GM18907 (cell line): ENCODE measurements at regions not wholly inside any gene's neighbourhood (a gene's known extent, or its start where the extent isn't known, plus 50 kb on each side); places are given as distances from the start of the nearest gene placed in this dataset.
"Not testable (repeated sequence)": the region's sequence is repeated elsewhere in the genome, so short reads cannot be mapped to it uniquely, and the experiment has no call there.

Experiments used
- ATAC-seq: cut with Tn5 transposase; IDR thresholded peaks from one replicate; pipeline ENCODE4 v1.9.1; 2021; ENCODE audit warnings: mild to moderate bottlenecking, moderate library complexity; ENCODE audit not compliant: unreplicated experiment

DNA sequence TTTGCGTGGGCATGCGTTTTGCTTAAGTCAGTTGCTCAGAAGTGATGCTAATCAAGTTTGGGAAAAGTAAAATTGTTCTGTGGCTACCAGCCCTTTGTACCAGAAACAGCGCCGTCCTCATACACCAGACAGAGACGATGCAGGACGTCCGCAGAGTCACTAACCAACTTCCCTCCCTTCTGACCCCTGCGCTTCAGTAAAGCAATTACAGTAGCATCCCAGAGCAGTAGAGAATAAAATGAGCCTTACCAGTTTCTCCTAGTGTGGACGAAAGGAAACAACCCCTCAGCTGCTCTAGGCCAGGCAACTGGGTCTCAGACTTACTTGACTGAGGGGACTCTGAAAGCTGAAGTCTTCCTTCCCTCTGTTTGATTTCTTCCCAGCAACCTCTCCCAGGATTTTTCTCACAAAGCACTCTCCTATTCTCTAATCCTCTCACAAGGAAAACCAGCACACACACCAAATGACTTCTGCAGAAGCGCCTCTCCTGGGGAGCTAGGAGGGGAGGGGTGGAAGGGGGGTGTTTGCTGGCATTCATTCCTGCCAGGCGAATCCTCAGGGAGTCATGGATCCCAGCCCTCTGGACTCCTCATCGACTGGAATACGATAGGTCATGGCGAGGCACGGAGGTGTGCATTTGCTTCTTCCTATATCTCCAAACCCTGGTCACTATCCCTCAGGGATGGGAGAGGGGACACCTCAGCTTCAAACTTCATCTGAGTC lies 56.0 kb upstream of the MID1 start:
- ATAC-seq = no peak

DNA sequence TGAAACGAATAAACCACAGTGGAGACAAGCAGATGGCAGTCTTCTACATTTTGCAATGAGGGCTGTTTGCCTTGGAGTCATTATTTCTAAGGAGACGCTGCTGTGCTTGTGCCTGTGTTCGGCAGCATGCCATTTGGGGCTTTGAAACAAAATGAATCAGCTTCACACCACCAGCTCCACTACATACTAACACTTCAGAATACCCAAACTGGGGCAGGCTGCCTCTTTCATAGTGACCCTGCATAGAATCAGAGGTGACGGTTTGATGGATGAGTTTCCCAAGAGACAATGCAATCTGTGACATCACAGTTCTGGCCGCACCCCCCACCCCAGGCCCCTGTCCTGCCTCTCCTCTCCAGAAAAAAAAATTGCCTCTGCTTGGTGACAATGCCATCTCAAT lies 57.1 kb upstream of the MID1 start:
- ATAC-seq = no peak

GRCh38 chrX:10679387-10679786 lies 59.0 kb upstream of the MID1 start:
- ATAC-seq = no peak

DNA sequence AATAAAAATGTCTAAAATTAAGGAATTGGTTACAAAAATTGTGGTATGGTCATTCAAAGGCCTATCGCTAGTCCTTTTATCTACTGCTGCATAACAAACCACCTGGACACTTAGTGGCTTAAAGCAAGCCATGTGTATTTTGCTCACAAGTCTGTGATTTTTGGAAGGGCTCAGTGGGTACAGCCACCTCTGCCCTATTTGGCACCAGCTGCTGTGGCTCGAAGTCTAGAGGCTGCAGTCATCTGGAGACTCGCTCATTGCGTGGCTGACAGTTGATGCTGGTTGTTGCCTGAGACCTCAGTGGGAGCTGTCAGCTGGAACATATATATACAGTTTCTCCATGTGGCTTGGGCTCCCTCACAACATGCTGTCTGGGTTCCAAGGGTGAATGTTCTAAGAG lies 60.8 kb upstream of the MID1 start:
- no peak for ATAC-seq

DNA sequence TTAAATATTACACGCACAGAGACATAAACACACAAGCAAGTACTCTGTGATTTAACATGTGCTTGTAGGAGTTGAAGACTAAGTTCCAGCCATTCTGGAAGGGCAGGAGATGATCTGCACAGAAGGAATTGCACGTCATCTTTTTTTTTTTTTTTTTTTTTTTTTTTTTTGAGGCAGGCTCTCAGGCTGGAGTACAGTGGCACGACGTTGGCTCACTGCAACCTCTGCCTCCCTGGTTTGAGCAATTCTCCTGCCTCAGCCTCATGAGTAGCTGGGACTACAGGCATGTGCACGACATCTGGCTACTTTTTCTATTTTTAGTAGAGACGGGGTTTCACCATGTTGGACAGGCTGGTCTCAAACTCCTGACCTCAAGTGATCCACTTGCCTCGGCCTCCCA lies 63.2 kb upstream of the MID1 start:
- not testable (repeated sequence) for ATAC-seq

GRCh38 chrX:10685923-10686595 lies 65.7 kb upstream of the MID1 start:
- ATAC-seq = no peak

- not testable (repeated sequence) for ATAC-seq
Observed at GRCh38 chrX:10691751-10692150, 71.4 kb upstream of the MID1 start.

GRCh38 chrX:10697616-10698317 lies 77.4 kb upstream of the MID1 start:
- no peak for ATAC-seq

- ATAC-seq = no peak
Observed at GRCh38 chrX:10698318-10698640, 77.9 kb upstream of the MID1 start.

GRCh38 chrX:10702031-10702430 lies 81.6 kb upstream of the MID1 start:
- no peak for ATAC-seq

- not testable (repeated sequence) for ATAC-seq
Observed at GRCh38 chrX:10706342-10706741, 86.0 kb upstream of the MID1 start.

DNA sequence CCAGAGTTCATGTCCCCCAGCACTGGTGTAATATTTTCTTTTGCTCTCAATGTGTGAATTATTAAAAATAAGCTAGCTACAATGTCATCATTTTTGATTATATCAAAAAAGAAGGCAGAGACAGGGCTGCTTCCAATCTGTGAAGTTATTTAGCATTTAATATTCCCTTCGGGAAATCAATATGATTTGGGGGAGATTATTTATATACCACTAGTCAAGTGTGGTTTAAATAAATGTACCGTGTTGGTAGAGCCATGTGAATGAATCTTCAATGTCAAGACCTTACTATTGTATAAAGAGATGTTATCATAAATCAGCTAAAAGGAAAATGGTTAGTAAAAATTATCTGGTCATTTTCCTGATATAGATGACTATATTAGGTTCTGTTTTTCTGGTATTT lies 87.4 kb upstream of the MID1 start:
- no peak for ATAC-seq

DNA sequence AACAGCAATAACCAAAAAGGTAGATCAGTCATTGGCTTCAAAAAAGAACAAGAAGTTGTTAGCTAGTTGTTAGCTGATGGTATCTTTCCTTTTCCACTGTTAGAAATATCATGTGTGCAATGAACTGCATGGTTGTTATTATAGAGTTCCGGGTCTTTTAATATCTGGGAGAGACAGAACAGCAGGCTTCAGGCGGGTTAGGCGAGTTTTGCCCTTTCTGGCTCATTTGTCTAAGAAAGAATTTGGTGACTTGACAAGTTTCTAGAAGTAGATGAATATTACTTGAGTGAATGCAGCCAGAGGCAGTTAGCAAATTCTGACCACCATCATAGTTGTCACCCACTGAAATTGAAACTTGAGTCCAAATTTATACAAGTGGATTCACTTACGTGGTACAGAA lies 88.9 kb upstream of the MID1 start:
- no peak for ATAC-seq

GRCh38 chrX:10714531-10714930 lies 94.1 kb upstream of the MID1 start:
- no peak for ATAC-seq

DNA sequence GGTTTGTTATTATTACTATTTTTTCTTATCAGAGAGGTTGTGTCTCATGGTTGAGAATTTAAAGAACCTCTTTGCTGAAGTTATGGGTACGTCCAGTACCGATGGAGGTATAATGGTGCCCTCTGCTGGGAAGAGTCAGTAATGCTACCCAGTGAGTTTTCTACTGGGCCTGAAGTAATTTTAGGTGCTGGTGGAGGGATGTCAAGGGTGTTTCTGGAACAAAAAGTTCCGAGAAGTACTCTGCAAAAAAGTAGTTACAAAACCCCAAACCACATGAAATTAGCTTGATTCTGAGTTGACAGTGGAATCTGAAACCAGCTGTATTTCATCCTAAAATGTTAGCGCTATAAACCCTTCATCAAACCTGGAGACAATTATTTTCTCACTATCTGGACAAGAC lies 102.5 kb upstream of the MID1 start:
- ATAC-seq = peak; percentile 77

DNA sequence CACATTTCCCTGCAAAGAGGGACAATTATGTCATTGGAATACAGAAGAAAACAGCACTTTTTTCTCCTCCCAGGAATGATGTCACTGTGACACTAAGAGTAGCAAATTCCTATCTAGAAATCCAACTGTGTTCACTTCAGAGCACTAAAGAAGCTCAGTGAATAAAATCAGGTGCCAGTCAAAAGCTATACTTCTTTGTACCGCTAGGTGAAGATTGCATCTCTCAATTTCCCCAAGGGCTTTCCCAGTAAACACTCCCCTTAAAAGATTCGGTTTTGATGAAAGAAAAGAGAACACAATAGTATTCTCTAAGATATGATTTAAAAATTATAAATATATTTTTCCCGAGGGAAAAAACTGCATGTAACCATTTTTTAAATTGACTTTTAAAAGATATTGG lies 104.7 kb upstream of the MID1 start:
- ATAC-seq = peak; percentile 44

- ATAC-seq = no peak
Observed at GRCh38 chrX:10726647-10727046, 106.3 kb upstream of the MID1 start.

GRCh38 chrX:10728806-10729389 lies 108.5 kb upstream of the MID1 start:
- ATAC-seq = no peak

GRCh38 chrX:10739426-10739825 lies 119.0 kb upstream of the MID1 start:
- no peak for ATAC-seq

DNA sequence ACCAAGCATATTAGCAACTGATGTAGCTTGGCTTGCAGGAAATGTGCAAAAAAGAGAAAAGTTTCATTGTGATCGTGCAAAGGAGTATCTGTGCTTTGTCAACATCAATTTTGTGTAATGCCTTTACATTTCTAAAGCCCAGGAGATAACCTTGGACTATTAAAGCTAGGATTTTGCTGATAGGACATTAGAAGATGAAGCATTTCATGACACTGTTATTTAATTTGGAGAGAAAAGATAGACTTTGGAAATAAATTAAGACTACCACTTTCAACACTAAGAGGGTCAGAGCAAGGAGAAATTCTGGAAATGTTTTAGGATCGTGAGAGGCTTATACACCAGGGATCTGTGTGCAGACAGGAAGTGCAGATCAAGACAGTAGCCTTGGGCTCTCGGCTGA lies 120.6 kb upstream of the MID1 start:
- ATAC-seq = no peak

DNA sequence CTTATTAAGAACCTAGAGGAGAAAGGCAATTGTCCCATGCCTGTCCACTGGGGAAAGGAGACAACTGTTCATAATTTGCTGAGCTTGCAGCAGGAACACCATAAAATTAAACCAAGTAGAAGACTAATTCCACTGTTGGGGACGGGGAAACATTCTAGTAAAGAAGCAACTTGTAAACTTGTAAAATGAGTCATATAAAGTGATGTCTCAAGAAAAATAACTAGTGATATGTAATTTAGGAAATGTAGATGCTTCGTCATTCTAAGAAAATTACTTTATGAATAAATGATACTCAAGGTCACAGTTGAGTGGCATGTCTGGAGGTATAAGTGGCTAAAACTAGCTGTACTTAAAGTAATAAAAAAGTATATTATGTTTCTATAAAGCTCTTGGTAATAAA lies 121.2 kb upstream of the MID1 start:
- no peak for ATAC-seq

DNA sequence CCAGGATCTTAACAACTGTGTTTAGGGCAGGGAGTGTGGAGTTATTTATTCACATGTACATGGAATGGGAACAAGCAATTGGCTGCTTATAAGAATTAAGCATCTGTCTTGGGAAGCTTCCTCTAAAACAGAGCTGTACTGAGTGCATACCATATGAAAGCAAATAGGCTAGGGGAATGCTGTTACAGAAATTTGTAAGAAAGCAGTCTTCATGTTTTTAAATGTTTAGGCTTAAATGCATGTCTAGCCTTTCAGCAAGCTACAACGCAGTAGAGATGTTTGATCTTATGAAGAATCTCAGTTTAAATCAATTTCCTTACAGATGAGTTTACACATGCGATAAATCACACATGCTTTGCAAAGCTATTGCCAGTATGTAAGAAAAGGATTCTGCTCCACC lies 123.1 kb upstream of the MID1 start:
- ATAC-seq = no peak
